ENCODE measurements at regions not wholly inside any gene's neighbourhood (a gene's known extent, or its start where the extent isn't known, plus 50 kb on each side); places are given as distances from the start of the nearest gene placed in this dataset.

GRCh38 chr19:13699786-13700185 lies 64.5 kb upstream of the MRI1 start:
- TF ChIP-seq POLR2AphosphoS5 (IDR thresholded peaks at IDR 0.05; ENCODE audit: insufficient read depth, low read depth, low read length) = no peak
- TF ChIP-seq CTCF (IDR thresholded peaks at IDR 0.05; ENCODE audit: extremely low read depth in 1 of 2, insufficient read depth in 1 of 2, low read depth in 1 of 2, low read length in 2 of 2) = no peak
- no peak for TF ChIP-seq MAX (IDR thresholded peaks at IDR 0.05; ENCODE audit: insufficient read depth, insufficient read length)
- TF ChIP-seq JUN (IDR thresholded peaks at IDR 0.05; ENCODE audit: borderline replicate concordance, insufficient read depth, insufficient read length, low read depth) = no peak
